GM21360 (cell line): ENCODE measurements at regions not wholly inside any gene's neighbourhood (a gene's known extent, or its start where the extent isn't known, plus 50 kb on each side); places are given as distances from the start of the nearest gene placed in this dataset.
A peak's percentile ranks its signal among the peaks of the same experiment; 100 is the strongest.
"Not testable (repeated sequence)": the region's sequence is repeated elsewhere in the genome, so short reads cannot be mapped to it uniquely, and the experiment has no call there.

Source experiments
- ATAC-seq: cut with Tn5 transposase; IDR thresholded peaks from one replicate; pipeline ENCODE4 v1.9.1; 2021; ENCODE audit warnings: mild to moderate bottlenecking, moderate library complexity; ENCODE audit not compliant: unreplicated experiment

- ATAC-seq, result not testable (repeated sequence)
Observed at GRCh38 chr2:64280812-64281211, 136.6 kb upstream of the PELI1 start.

- ATAC-seq, result no peak
Observed at GRCh38 chr2:64283006-64283570, 138.9 kb upstream of the PELI1 start.

- peak; percentile 48 for ATAC-seq
Observed at GRCh38 chr2:64283641-64284361, 139.6 kb upstream of the PELI1 start.

GRCh38 chr2:64284751-64285150, 140.5 kb upstream of the PELI1 start:
- ATAC-seq, result no peak

- no peak for ATAC-seq
Observed at GRCh38 chr2:64287202-64287740, 143.1 kb upstream of the PELI1 start.

GRCh38 chr2:64288321-64289193, 144.3 kb upstream of the PELI1 start:
- ATAC-seq, result no peak

GRCh38 chr2:64289251-64289650, 145.0 kb upstream of the PELI1 start:
- ATAC-seq, result no peak

GRCh38 chr2:64289737-64290136, 145.5 kb upstream of the PELI1 start:
- no peak for ATAC-seq

GRCh38 chr2:64291181-64291580, 147.0 kb upstream of the PELI1 start:
- ATAC-seq, result no peak

GRCh38 chr2:64295326-64296139, 151.3 kb upstream of the PELI1 start:
- ATAC-seq, result no peak

GRCh38 chr2:64296140-64296480, 151.9 kb upstream of the PELI1 start:
- ATAC-seq, result no peak

- ATAC-seq, result no peak
Observed at GRCh38 chr2:64296695-64297346, 152.6 kb upstream of the PELI1 start.

- ATAC-seq, result no peak
Observed at GRCh38 chr2:64298161-64298560, 153.9 kb upstream of the PELI1 start.

- ATAC-seq, result no peak
Observed at GRCh38 chr2:64300066-64300465, 153.9 kb upstream of the LGALSL start.

GRCh38 chr2:64303250-64303649, 150.7 kb upstream of the LGALSL start:
- ATAC-seq, result no peak

GRCh38 chr2:64307421-64307820, 146.5 kb upstream of the LGALSL start:
- no peak for ATAC-seq

GRCh38 chr2:64311191-64311910, 142.6 kb upstream of the LGALSL start:
- ATAC-seq, result no peak

GRCh38 chr2:64311948-64312621, 141.9 kb upstream of the LGALSL start:
- no peak for ATAC-seq
